ENCODE measurements at regions not wholly inside any gene's neighbourhood (a gene's known extent, or its start where the extent isn't known, plus 50 kb on each side); places are given as distances from the start of the nearest gene placed in this dataset.
"Not testable (repeated sequence)": the region's sequence is repeated elsewhere in the genome, so short reads cannot be mapped to it uniquely, and the experiment has no call there.

- Histone ChIP-seq H3K27ac (ENCODE audit: low read depth, low read length) (no peak overlapping the region), H3K9me2 (replicated peaks; ENCODE audit: control insufficient read depth, low read length) (no peaks in the 10 kb centered on the region), H3K4me1 (ENCODE audit: control insufficient read depth, low read length) (no peaks in the 10 kb centered on the region), H3K36me3 (ENCODE audit: control insufficient read depth, low read length) (no peaks in the 10 kb centered on the region), H3K4me3 (ENCODE audit: low read length) (no peak overlapping the region), H3F3A (ENCODE audit: control insufficient read depth, insufficient read depth) (no peaks in the 10 kb centered on the region), H3K9me3 (ENCODE audit: control insufficient read depth, insufficient read depth, low read length) (no peaks in the 10 kb centered on the region), H3K4me2 (ENCODE audit: low read length) (no peak overlapping the region), H3K79me2 (ENCODE audit: control insufficient read depth, low read length) (no peaks in the 10 kb centered on the region), H4K20me1 (ENCODE audit: control insufficient read depth, insufficient read depth, low read depth, low read length) (no peaks in the 10 kb centered on the region), H3K27me3 (ENCODE audit: control insufficient read depth, low read length) (no peaks in the 10 kb centered on the region)
- TF ChIP-seq CTCF (IDR thresholded peaks at IDR 0.05; ENCODE audit: low read depth, low read length, poor library complexity, severe bottlenecking) (no peak), EZH2phosphoT487 (IDR thresholded peaks at IDR 0.05; ENCODE audit: borderline replicate concordance, low read length) (no peak)
These were observed 565.1 kb downstream of the C6orf118 start for GRCh38 chr6:164744301-164744700.

GRCh38 chr6:164741938-164742451, 567.4 kb downstream of the C6orf118 start:
- no peak for TF ChIP-seq EZH2phosphoT487 (IDR thresholded peaks at IDR 0.05; ENCODE audit: borderline replicate concordance, low read length)
- TF ChIP-seq CTCF (IDR thresholded peaks at IDR 0.05; ENCODE audit: low read depth, low read length, poor library complexity, severe bottlenecking), result no peak
- H3K9me2 ChIP-seq (replicated peaks; ENCODE audit: control insufficient read depth, low read length), result no peaks in the 10 kb centered on the region
- H3K27ac ChIP-seq (ENCODE audit: low read depth, low read length), result no peak overlapping the region
- no peak overlapping the region for H3K4me2 ChIP-seq (ENCODE audit: low read length)
- H3K4me1 ChIP-seq (ENCODE audit: control insufficient read depth, low read length), result no peaks in the 10 kb centered on the region
- peaks cover 6% of the 10 kb centered on the region; the same call in 1 of the 2 replicates for H3K9me3 ChIP-seq (ENCODE audit: control insufficient read depth, insufficient read depth, low read length)
- H3K36me3 ChIP-seq (ENCODE audit: control insufficient read depth, low read length), result no peaks in the 10 kb centered on the region
- no peaks in the 10 kb centered on the region for H3K27me3 ChIP-seq (ENCODE audit: control insufficient read depth, low read length)
- no peaks in the 10 kb centered on the region for H3K79me2 ChIP-seq (ENCODE audit: control insufficient read depth, low read length)
- no peaks in the 10 kb centered on the region for H3F3A ChIP-seq (ENCODE audit: control insufficient read depth, insufficient read depth)
- H3K4me3 ChIP-seq (ENCODE audit: low read length), result no peak overlapping the region
- H4K20me1 ChIP-seq (ENCODE audit: control insufficient read depth, insufficient read depth, low read depth, low read length), result no peaks in the 10 kb centered on the region

- not testable (repeated sequence) for H3K79me2 ChIP-seq (ENCODE audit: control insufficient read depth, low read length); H3K27ac ChIP-seq (ENCODE audit: low read depth, low read length); H4K20me1 ChIP-seq (ENCODE audit: control insufficient read depth, insufficient read depth, low read depth, low read length); H3K4me3 ChIP-seq (ENCODE audit: low read length); H3K9me3 ChIP-seq (ENCODE audit: control insufficient read depth, insufficient read depth, low read length); H3K36me3 ChIP-seq (ENCODE audit: control insufficient read depth, low read length); H3K9me2 ChIP-seq (replicated peaks; ENCODE audit: control insufficient read depth, low read length); H3K4me1 ChIP-seq (ENCODE audit: control insufficient read depth, low read length); H3K27me3 ChIP-seq (ENCODE audit: control insufficient read depth, low read length); H3F3A ChIP-seq (ENCODE audit: control insufficient read depth, insufficient read depth); H3K4me2 ChIP-seq (ENCODE audit: low read length)
These were observed 573.3 kb downstream of the C6orf118 start for GRCh38 chr6:164736090-164736489.

GRCh38 chr6:164731539-164731938, 577.9 kb downstream of the C6orf118 start:
- no peaks in the 10 kb centered on the region for H3K27me3 ChIP-seq (ENCODE audit: control insufficient read depth, low read length)
- H3K79me2 ChIP-seq (ENCODE audit: control insufficient read depth, low read length), result no peaks in the 10 kb centered on the region
- no peak overlapping the region for H3K4me3 ChIP-seq (ENCODE audit: low read length)
- H3K36me3 ChIP-seq (ENCODE audit: control insufficient read depth, low read length), result no peaks in the 10 kb centered on the region
- no peak for TF ChIP-seq EZH2phosphoT487 (IDR thresholded peaks at IDR 0.05; ENCODE audit: borderline replicate concordance, low read length)
- TF ChIP-seq CTCF (IDR thresholded peaks at IDR 0.05; ENCODE audit: low read depth, low read length, poor library complexity, severe bottlenecking), result no peak
- no peak overlapping the region for H3K4me2 ChIP-seq (ENCODE audit: low read length)
- H3K9me3 ChIP-seq (ENCODE audit: control insufficient read depth, insufficient read depth, low read length), result no peaks in the 10 kb centered on the region
- H3F3A ChIP-seq (ENCODE audit: control insufficient read depth, insufficient read depth), result no peaks in the 10 kb centered on the region
- no peaks in the 10 kb centered on the region for H4K20me1 ChIP-seq (ENCODE audit: control insufficient read depth, insufficient read depth, low read depth, low read length)
- H3K27ac ChIP-seq (ENCODE audit: low read depth, low read length), result no peak overlapping the region
- H3K4me1 ChIP-seq (ENCODE audit: control insufficient read depth, low read length), result no peaks in the 10 kb centered on the region
- no peaks in the 10 kb centered on the region for H3K9me2 ChIP-seq (replicated peaks; ENCODE audit: control insufficient read depth, low read length)
